Neural cell (in vitro differentiated cells): ENCODE measurements at regions not wholly inside any gene's neighbourhood (a gene's known extent, or its start where the extent isn't known, plus 50 kb on each side); places are given as distances from the start of the nearest gene placed in this dataset.

Experiments
- H2AFZ ChIP-seq: fragments of 200-600, 300-800 bp; sonication (generic), shearing (Covaris generic); 2 replicates; pipeline ENCODE4 v1.6.0; 2014; ENCODE audit warnings: low read depth, mild to moderate bottlenecking, antibody characterized with exemption, low read length, moderate library complexity
- H3F3A ChIP-seq: fragments of 200-600 bp; shearing (Covaris generic); 2 replicates; pipeline ENCODE4 v1.6.1; 2016; ENCODE audit warnings: mild to moderate bottlenecking, moderate library complexity, mixed read lengths, antibody characterized with exemption, low read length; ENCODE audit not compliant: insufficient read depth, poor library complexity, severe bottlenecking
- H3K27ac ChIP-seq: fragments of 200-600, 300-800 bp; sonication (generic), shearing (Covaris generic); 2 replicates; pipeline ENCODE4 v1.5.1; 2014; ENCODE audit warnings: mild to moderate bottlenecking, low read length, moderate library complexity
- H3K27me3 ChIP-seq: fragments of 300-800, 200-600 bp; sonication (generic), shearing (Covaris generic); 2 replicates; pipeline ENCODE4 v1.6.0; 2014; ENCODE audit warnings: mild to moderate bottlenecking, low read depth, low read length, moderate library complexity; ENCODE audit not compliant: insufficient read depth
- H3K36me3 ChIP-seq: fragments of 300-800, 200-600 bp; sonication (generic), shearing (Covaris generic); 2 replicates; pipeline ENCODE4 v1.5.1; 2014; ENCODE audit warnings: mild to moderate bottlenecking, antibody characterized with exemption, low read length, moderate library complexity; ENCODE audit not compliant: insufficient read depth
- H3K4me2 ChIP-seq: fragments of 300-800, 200-600 bp; sonication (generic), shearing (Covaris generic); 2 replicates; pipeline ENCODE4 v1.6.0; 2014; ENCODE audit warnings: mild to moderate bottlenecking, low read length
- H3K4me3 ChIP-seq: fragments of 300-800, 200-600 bp; sonication (generic), shearing (Covaris generic); 2 replicates; pipeline ENCODE4 v1.5.1; 2014; ENCODE audit warnings: mild to moderate bottlenecking, low read length, moderate library complexity
- H3K79me2 ChIP-seq: fragments of 200-600 bp; shearing (Covaris generic); replicated peaks from 2 replicates; pipeline ENCODE4 v1.6.0; 2014; ENCODE audit warnings: mild to moderate bottlenecking, low read length, moderate library complexity; ENCODE audit not compliant: insufficient read depth
- H3K9ac ChIP-seq: fragments of 300-800, 200-600 bp; sonication (generic), shearing (Covaris generic); 2 replicates; pipeline ENCODE4 v1.6.1; 2016; ENCODE audit warnings: mild to moderate bottlenecking, low read length, mixed read lengths
- H3K9me2 ChIP-seq: fragments of 200-600 bp; shearing (Covaris generic); 2 replicates; pipeline ENCODE4 v1.6.1; 2016; ENCODE audit warnings: mild to moderate bottlenecking, low read length, mixed read lengths; ENCODE audit not compliant: insufficient read depth
- H3K9me3 ChIP-seq: fragments of 200-600, 300-800 bp; sonication (generic), shearing (Covaris generic); 2 replicates; pipeline ENCODE4 v1.6.1; 2016; ENCODE audit warnings: mild to moderate bottlenecking, mixed run types, low read length, moderate library complexity, mixed read lengths
- H4K20me1 ChIP-seq: fragments of 200-600 bp; shearing (Covaris generic); 2 replicates; pipeline ENCODE4 v1.6.1; 2016; ENCODE audit warnings: mild to moderate bottlenecking, mixed run types; ENCODE audit not compliant: insufficient read depth
- EP300 ChIP-seq: fragments of 450-650 bp; conservative IDR thresholded peaks from 2 replicates; pipeline ENCODE4 v1.6.1; 2014; ENCODE audit warnings: antibody characterized with exemption, mild to moderate bottlenecking, moderate library complexity; ENCODE audit not compliant: poor library complexity, severe bottlenecking
- EZH2 ChIP-seq: fragments of 200-600, 300-800 bp; shearing (Covaris generic), sonication (generic); IDR thresholded peaks from 2 replicates; pipeline ENCODE4 v1.6.1; 2014; ENCODE audit warnings: antibody characterized with exemption, low read length, borderline replicate concordance, mild to moderate bottlenecking; ENCODE audit not compliant: insufficient read depth, poor library complexity, severe bottlenecking
- MXI1 ChIP-seq: fragments of 450-650 bp; conservative IDR thresholded peaks from 2 replicates; pipeline ENCODE4 v1.6.1; 2014; ENCODE audit warnings: antibody characterized with exemption, mild to moderate bottlenecking; ENCODE audit not compliant: poor library complexity, severe bottlenecking
- POLR2AphosphoS5 ChIP-seq: IDR thresholded peaks from 2 replicates; pipeline ENCODE4 v1.6.1; 2012
- RAD21 ChIP-seq: fragments of 450-650 bp; conservative IDR thresholded peaks from 2 replicates; pipeline ENCODE4 v1.6.1; 2014; ENCODE audit warnings: antibody characterized with exemption, mild to moderate bottlenecking, moderate library complexity
- SMC3 ChIP-seq: fragments of 450-650 bp; conservative IDR thresholded peaks from 2 replicates; pipeline ENCODE4 v1.6.1; 2014; ENCODE audit warnings: antibody characterized with exemption, mild to moderate bottlenecking, moderate library complexity; ENCODE audit not compliant: poor library complexity
- TAF1 ChIP-seq: IDR thresholded peaks from 2 replicates; pipeline ENCODE4 v1.6.1; 2012; ENCODE audit warnings: low read depth
- TF ChIP-seq, protein P1 (sequence below): fragments of 450-650 bp; IDR thresholded peaks from 2 replicates; pipeline ENCODE4 v1.5.1; 2014; ENCODE audit warnings: antibody characterized with exemption, mild to moderate bottlenecking, moderate library complexity; ENCODE audit not compliant: poor library complexity, severe bottlenecking
- TF ChIP-seq, protein P2 (sequence below): IDR thresholded peaks from 2 replicates; pipeline ENCODE4 v1.6.1; 2012; ENCODE audit warnings: borderline replicate concordance

- no peak overlapping the region for H2AFZ ChIP-seq
- no peak for TF ChIP-seq RAD21
- no peak for TF ChIP-seq SMC3
- TF ChIP-seq TAF1: no peak
- TF ChIP-seq, protein P1, sequence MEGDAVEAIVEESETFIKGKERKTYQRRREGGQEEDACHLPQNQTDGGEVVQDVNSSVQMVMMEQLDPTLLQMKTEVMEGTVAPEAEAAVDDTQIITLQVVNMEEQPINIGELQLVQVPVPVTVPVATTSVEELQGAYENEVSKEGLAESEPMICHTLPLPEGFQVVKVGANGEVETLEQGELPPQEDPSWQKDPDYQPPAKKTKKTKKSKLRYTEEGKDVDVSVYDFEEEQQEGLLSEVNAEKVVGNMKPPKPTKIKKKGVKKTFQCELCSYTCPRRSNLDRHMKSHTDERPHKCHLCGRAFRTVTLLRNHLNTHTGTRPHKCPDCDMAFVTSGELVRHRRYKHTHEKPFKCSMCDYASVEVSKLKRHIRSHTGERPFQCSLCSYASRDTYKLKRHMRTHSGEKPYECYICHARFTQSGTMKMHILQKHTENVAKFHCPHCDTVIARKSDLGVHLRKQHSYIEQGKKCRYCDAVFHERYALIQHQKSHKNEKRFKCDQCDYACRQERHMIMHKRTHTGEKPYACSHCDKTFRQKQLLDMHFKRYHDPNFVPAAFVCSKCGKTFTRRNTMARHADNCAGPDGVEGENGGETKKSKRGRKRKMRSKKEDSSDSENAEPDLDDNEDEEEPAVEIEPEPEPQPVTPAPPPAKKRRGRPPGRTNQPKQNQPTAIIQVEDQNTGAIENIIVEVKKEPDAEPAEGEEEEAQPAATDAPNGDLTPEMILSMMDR: no peak
- TF ChIP-seq EZH2: no peak
- no peak overlapping the region for H3K9ac ChIP-seq
- no peak overlapping the region for H3K4me2 ChIP-seq
- H3K9me3 ChIP-seq: no peaks in the 10 kb centered on the region
- no peaks in the 10 kb centered on the region for H3K27me3 ChIP-seq
- no peak overlapping the region for H3K27ac ChIP-seq
- no peaks in the 10 kb centered on the region for H3K36me3 ChIP-seq
- H3K4me3 ChIP-seq: no peak overlapping the region
- no peaks in the 10 kb centered on the region for H3F3A ChIP-seq
- H3K79me2 ChIP-seq: no peaks in the 10 kb centered on the region
- H4K20me1 ChIP-seq: no peaks in the 10 kb centered on the region
- H3K9me2 ChIP-seq: no peaks in the 10 kb centered on the region
Measured at GRCh38 chr15:29386523-29386922, 116.9 kb upstream of the NSMCE3 start.

DNA sequence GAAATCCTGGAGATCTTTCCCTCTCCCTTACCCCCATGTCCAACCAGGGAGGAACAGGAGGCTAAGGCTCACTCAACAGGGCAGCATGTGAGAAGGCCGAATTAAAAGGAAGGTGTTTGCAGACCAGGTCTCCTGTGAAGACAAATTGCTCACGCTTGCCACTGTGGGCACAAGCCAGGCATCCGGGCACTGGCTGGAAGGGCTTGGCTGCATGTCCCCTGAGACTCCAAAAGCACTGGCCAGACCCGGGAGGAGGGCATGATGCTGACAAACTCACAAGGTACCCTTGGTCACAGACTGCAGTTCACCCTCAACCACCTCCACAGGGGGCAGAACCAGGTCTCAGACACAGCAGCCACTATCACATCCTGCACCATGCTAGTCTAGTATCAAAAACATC is 113.7 kb upstream of the NSMCE3 start:
- TF ChIP-seq RAD21 (no peak), EP300 (no peak), MXI1 (no peak), POLR2AphosphoS5 (no peak), EZH2 (no peak), SMC3 (no peak), TAF1 (no peak)
- TF ChIP-seq, protein P2, sequence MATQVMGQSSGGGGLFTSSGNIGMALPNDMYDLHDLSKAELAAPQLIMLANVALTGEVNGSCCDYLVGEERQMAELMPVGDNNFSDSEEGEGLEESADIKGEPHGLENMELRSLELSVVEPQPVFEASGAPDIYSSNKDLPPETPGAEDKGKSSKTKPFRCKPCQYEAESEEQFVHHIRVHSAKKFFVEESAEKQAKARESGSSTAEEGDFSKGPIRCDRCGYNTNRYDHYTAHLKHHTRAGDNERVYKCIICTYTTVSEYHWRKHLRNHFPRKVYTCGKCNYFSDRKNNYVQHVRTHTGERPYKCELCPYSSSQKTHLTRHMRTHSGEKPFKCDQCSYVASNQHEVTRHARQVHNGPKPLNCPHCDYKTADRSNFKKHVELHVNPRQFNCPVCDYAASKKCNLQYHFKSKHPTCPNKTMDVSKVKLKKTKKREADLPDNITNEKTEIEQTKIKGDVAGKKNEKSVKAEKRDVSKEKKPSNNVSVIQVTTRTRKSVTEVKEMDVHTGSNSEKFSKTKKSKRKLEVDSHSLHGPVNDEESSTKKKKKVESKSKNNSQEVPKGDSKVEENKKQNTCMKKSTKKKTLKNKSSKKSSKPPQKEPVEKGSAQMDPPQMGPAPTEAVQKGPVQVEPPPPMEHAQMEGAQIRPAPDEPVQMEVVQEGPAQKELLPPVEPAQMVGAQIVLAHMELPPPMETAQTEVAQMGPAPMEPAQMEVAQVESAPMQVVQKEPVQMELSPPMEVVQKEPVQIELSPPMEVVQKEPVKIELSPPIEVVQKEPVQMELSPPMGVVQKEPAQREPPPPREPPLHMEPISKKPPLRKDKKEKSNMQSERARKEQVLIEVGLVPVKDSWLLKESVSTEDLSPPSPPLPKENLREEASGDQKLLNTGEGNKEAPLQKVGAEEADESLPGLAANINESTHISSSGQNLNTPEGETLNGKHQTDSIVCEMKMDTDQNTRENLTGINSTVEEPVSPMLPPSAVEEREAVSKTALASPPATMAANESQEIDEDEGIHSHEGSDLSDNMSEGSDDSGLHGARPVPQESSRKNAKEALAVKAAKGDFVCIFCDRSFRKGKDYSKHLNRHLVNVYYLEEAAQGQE: no peak
- TF ChIP-seq, protein P1: no peak
- H3K27me3 ChIP-seq: no peaks in the 10 kb centered on the region
- no peaks in the 10 kb centered on the region for H3K9me2 ChIP-seq
- H4K20me1 ChIP-seq: no peaks in the 10 kb centered on the region
- H3K27ac ChIP-seq: no peak overlapping the region
- no peak overlapping the region for H3K4me2 ChIP-seq
- H2AFZ ChIP-seq: no peak overlapping the region
- no peaks in the 10 kb centered on the region for H3F3A ChIP-seq
- no peak overlapping the region for H3K4me3 ChIP-seq
- no peaks in the 10 kb centered on the region for H3K9me3 ChIP-seq
- no peaks in the 10 kb centered on the region for H3K36me3 ChIP-seq
- H3K9ac ChIP-seq: no peak overlapping the region
- H3K79me2 ChIP-seq: no peaks in the 10 kb centered on the region
